HG03575 (cell line): ENCODE measurements at regions not wholly inside any gene's neighbourhood (a gene's known extent, or its start where the extent isn't known, plus 50 kb on each side); places are given as distances from the start of the nearest gene placed in this dataset.

Experiments
- ATAC-seq: cut with Tn5 transposase; IDR thresholded peaks from one replicate; pipeline ENCODE4 v1.9.1; 2021; ENCODE audit not compliant: unreplicated experiment, insufficient number of reproducible peaks, low FRiP score; ENCODE audit errors: extremely low read depth

DNA sequence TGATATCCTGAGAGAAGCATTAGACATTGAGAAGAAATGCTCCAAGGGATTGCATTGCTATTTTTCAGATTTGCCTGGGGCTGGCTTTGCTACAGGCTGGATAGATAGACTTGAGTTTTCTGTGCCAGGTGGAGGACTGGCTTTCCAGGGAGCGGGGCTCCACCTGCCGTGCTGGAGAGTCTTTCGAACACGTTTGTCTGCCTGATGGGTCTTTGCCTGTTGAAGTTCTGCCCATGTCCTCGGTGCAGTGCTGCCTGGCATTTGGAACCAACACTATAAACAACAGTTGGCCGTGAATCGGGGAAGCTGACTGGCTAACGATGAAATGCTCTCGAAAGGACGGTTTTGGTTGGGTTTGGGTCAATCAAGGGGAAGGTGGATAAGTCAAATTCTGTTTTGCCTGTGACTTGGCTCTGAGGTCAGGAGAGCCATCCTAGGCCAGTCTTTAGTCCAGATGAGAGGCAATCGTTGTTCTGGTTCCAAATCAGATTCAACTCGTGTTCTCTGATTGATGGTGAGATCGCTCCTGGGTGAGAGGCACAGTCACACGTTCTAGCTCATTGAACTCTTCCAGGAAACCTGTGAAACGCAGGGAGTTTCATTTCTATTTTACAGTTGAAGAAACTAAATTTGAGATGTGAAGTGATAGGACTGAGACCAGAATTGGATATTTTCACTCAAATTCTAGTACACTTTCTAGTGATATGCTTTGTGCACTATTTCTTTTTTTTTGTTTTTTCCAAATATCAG, 599.0 kb downstream of the TYW1 start:
- ATAC-seq: no peak

DNA sequence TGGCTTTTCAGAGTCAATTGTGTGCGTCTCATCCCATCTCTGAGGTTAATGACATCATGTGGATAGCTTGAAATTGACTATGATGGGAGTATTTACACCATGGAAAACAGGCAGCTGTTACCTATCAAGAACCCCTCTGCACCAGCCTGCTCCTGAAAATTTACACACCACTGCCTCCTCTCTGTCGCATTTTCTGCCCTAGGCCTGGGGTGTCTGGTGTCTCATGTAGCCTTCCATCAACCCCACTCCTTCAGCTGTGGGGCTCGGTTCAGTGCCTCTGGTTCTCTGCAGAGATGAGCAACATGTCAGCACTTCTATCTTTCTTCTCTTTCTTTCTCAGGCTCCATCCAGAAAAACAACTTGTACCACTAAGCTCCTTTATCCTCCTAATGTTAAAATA, 600.5 kb downstream of the TYW1 start:
- ATAC-seq: no peak

DNA sequence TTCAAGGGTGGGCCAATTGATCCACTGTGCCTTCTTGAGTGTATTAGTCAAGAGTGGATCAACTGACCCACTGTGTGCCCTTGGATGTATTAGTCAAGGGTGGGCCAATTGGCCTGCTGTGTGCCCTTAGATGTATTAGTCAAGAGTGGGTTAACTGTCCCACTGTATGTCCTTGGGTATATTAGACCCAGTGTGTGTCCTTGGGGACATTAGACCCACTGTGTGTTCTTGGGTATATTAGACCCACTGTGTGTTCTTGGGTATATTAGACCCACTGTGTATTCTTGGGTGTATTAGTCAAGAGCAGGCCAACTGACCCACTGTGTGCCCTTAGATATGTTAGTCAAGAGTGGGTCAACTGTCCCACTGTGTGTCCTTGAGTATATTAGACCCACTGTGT, 601.8 kb downstream of the TYW1 start:
- no peak for ATAC-seq

DNA sequence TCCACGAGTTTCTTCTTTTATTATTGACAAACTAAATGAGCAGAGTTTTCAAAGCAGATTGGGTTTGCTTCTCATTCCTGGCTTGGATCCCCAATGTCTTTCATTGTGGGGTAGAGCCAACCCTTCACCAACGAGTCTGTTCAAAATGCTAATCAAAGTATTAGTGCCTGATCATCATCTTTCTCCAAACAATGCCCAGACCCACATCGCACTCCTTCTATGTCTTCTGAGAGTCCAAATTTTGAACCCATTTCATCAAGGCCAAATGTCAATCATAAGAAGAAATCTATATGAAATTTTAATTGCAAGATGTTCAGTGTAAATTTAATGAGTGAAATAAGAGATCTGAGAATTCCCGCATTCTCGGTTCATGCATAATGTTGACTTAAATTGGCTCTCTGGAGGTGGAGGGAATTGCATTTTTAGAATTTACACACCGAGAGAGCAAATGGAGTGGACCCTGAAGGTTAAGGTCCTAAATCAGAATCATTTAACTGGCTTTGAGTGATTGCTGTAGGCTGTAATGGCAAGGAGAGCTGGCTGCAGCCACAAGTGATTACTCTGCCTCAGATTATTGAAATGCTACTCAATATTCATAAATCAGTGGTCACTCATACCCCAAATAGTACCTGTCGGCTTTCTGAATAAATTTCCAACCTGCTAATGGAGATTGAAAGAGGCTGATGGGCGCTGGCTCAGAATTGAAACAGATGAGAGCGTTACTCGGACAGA, 602.9 kb downstream of the TYW1 start:
- ATAC-seq: no peak

DNA sequence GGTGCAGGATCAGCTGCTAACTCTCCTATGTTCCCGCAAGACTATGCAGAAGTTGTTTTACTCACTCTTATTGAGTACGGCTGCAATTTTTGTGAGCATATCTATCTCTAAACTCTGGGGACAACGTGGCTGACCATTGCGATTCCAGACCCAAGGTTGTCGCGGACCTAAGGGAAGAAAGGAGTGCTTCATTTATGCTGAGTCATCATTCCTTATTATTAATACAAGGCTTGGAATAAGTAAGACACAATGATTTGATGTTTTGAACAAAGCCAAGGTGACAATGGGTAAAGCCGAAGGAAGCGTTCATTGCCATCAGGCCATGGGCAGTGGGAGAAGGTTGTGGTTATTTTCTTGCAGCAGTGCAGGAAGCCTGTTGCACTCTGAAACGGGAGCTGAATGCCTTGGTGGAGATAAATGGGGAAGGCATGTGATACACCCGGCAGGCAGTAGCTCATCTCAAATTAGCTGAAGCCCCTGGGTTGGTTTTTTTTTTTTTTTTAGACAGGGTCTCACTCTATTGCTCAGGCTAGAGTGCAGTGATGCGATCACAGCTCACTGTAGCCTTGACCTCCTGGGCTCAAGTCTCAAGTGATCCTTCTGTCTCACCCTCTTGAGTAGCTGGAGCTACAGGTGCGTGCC, 605.7 kb downstream of the TYW1 start:
- ATAC-seq: no peak

DNA sequence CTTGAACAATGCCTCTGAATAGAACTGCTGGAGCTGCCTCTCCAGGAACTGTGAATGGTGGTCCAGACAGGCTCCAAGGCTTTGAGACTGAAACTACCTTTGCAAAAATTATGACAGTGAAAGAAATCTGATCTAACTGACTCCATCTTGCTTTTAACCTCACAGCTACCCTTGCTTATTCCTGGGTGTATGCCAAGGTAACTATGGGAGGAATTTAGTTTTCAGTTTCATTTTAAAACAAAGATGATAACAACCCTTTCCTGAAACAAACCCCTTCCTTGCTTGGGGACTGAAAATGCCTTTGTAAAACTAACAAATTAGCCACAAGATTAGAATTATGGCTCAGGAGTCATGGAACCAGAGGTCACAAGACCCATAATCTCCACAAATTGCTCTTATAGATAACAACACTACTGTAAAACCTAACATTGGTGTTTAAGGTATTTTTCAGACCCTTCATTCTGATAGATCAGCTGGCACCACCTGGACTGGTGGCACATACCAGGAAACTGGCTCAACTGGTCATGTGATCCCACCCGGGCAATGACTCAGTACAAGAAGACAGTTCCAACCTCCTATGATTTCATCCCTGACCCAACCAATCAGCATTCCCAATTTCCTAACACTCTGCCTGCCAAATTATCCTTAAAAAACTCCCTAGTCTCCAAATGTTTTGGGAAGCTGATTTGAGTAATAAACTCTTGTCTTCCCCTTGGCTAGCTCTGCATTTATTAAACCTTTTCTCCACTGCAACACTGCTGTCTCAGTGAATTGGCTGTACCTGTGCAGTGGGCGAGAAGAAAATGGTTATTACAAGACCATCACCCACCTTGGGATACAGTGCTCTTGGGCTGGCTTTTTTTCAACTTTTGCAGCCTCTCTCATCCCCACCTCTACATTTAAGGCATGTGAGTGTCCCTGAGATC, 608.1 kb downstream of the TYW1 start:
- ATAC-seq: no peak

DNA sequence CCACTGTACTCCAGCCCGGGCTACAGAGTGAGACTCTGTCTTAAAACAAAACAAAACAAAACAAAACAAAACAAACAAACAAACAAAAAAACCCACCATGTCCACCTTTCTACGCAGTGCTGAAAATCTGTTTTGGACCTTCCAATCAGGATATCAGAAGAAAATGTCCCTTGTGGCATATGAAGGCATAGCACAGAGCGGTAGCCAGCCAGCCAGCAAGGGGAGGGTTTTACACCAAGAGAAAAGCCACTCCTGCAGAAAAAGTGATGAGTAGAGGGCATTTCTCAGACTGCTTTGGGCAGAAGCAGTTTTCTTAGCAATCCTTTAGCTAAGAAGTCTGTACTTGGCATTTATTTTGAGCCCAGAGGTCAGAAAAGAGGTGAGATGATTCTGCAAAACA, 612.2 kb downstream of the TYW1 start:
- no peak for ATAC-seq

DNA sequence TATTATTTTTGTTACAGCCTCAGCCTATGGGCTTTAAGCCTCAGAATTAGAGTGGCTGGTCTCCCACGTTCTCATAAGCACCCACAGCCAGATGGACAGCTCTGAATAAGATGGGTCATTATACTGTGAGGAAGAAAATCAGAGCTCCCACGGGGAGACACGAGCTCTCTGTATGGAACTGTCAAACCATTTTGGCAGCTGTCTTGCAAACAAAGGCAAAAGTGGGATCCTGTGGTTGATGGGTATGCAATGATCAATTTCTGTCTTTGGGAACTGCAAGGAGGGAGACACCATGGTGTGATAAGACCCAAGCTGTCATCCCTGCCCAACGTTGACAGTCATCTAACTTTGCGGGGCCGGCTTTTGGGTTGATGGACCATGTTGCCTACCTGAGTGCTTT, 614.3 kb downstream of the TYW1 start:
- no peak for ATAC-seq

DNA sequence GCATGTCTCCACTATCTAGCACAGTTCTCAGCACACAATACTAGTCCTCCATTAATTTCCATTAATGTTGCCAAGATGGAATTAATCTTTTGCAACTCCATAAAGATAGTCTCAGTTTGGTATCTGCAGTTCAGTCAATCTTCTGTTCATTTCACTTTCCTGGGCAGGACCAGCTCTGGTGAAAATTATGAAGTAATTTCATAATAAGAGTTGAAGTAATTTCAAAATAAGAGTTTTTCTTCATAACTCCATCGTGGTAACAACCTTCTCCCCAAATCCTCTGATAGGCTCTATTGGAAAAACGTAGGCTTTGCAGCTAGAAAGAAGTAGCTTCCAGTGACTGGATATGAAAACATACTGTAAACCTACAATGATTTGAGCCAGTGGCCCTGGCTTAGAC, 618.2 kb downstream of the TYW1 start:
- no peak for ATAC-seq

DNA sequence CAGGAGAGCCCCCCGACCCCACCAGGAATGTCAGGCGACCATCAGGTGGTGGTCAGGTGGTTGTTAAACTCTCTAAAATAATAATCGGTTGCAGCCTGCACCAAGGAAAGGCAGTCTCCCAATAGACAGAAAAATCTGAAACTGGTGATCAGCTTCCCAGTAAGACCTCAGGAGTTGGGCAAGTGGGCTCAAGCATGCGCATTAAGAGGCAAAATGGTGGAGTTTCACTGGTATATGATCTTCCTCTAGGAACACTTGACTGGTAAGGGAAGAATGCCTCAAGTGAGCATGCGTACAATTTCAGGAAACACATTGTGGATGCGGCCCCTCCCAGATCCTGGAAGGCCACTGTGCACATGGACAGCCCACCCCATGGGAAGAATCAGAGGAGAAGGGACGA, 619.9 kb downstream of the TYW1 start:
- no peak for ATAC-seq

DNA sequence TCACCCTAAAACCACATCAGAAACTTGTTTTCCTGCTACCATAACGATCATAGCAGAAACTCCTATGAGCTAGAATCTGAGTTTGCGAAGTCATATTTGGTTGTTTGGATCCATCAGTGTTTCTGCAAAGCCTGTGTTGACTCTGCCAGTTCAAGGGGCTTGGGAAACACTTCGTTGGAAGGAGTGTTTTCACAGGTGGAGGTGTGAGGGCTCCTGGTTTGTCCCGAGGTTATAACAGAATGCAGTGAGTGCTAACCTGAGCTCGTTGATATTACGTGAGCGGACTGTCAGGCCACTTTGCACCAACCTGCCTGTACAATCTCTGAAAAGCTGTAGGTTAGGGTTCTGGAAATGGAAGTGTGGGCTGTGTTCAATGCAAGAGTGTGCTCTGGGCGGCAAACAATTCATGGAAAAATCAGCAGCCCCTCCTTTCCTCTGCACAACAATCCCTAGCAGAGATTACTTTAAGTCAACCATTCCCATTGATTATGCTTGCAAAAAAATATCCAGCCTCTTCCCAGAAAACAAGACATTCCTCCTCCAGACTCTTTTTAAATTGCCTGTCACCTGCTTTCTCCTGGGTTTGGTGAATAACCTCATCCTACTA, 622.0 kb downstream of the TYW1 start:
- ATAC-seq: no peak

DNA sequence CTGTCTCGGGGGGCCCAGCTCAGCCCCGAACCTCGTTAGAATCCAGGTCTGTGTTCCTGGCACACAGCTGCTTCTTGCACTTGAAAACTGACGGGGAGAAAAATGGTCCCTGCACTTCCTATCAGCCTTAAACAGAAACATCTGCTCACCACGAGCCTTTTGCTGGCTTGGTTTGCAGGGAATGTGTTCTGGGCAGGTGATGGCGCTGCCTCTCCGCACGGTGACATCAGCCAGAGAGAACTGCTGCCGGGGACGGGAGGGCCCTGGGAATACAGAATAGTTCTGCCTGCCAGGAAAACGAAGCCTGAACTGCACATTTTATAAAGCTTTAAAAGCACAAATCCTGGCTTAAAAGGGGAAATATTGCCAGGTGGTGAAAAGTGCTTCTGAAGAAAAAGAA, 622.5 kb downstream of the TYW1 start:
- no peak for ATAC-seq

DNA sequence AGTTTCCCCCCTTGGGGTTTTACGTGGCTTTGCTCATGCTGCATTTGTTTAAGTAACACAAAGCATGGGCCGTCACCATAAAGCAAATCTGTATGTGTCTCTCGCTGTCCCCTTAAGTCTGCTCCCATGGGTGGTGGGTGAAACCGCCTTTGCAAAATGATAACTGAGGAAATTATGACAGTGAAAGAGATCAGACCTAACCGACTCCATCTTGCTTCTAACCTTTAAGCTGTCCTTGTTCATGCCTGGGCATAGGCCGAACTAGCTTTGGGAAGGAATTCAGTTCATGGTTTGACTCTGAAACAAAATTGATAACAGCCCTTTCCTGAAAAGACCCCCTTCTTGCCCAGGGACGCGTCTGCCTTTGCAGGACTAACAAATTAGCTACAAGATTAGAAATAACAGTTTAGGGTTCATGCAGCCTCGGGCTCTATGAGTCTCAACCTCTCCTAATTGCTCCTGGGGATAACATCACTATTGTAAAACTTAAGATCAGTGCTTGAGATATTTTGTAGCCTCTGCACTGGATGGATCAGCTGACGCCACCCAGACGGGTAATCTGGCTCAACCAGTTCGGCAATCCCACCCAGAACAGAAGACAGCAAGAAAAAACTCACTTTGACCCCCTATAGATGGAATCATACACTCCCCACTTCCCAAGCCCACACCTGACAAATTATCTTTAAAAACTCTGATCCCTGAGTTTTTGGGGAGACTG, 623.7 kb downstream of the TYW1 start:
- ATAC-seq: no peak

DNA sequence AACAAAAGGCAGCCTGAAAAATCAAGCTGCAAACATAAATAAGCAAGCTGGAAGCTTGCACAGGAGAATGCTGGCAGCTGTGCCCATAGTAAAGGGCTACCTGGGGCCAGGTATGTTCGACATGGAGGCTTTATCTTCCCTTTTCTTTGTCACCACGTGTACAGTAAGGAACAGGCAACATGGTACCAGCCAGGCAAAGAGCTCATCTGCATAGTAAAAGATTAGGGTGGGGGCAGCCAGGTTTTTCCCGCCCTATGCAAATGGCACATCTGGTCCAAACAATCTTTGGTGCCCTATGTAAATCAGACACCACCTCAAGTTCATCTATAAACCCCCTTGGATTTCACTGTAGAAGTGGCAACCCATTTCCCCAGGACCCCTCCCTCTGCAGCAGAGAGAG, 625.1 kb downstream of the TYW1 start:
- ATAC-seq: no peak

DNA sequence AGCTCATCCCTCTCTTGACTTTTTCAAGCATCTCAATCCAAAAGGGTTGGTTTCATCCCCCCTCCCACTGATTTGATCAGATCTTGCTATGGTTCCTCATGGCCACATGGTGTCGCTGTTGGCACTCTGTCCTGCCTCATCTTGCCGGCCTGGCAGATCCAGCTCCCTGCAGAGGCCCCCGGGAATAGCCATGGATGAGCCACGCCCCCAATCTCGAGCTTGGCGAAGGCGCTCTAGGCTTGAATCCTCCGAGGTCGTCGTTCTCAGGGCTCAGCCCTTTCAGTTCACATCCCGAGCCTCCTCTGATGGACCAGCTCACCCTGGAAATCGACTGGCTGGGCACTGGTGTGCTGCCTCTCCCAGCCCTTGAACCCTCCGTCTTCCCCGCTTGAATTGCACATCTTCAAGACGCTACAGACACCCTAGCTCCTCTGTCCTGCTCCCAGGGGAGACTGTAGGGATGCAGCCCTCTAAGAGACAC, 628.7 kb downstream of the TYW1 start:
- no peak for ATAC-seq

DNA sequence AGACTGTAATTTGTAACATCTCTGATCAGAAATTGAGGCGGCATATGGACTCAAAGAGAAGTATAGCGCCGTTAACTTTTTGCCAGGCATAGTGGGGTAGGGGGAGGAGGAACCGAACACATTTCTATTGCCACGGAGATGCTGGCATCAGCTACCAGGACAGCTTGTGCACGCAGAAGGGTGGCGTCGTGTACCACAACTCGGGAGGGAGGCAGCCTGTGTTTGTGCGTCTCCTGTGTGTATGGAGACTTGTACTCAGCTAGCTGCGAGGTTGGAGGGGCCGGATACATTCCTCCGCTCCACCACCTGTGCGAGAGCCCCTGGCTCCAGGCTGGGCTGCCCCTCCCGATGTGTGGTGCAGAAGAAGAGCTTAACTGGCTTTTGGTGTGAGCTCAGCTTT, 634.8 kb downstream of the TYW1 start:
- no peak for ATAC-seq

DNA sequence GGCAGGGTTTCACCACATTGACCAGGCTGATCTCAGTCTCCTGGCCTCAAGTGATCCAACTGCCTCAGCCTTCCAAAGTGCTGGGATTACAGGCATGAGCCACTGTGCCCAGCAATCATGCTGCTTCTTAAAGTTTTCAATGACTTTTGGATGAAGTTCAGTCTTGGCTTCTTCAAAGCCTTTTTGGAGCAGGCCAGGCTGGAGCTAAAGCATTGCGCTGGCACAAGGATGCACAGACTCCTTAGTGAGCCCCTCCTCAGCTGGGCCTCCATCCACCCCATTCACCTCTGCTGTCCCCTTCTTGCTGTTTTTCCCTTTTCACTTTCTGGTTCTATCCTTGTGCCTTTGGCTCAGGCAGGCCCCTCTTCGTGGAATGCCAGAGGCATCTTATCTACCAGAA, 638.6 kb downstream of the TYW1 start:
- ATAC-seq: no peak

DNA sequence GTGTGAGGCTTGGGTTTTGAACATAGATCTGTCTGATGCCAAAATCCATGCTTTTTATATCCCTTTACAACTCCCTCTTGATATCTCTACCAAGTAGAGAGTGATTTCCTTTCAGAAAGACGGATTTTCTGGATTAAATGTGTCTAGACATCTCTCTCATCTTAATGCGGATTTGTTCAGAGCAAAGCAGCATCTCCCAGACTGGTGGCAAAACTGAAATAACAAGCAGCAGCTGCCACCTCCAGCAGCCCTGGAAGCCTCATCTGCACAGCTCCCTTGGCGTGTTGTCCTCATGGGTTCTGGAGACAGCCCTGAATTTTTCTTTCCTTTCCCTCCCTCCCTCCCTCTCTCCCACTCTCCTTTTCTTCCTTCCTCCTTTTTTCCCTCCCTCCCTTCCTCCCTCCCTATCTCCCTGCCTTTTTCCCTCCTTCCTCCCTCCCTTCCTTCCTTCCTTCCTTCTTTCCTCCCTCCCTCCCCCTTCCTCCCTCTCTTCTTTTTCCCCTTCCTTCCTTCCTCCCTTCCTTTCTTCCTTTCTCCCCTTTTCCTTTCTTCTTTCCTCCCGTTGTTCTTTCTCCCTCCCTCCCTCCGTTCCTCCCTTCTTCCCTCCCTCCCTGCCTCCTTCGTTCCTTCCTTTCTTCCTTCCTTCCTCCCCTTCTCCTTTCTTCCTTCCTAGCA, 639.9 kb downstream of the TYW1 start:
- no peak for ATAC-seq
